SK-N-SH (cell line): ENCODE measurements at regions not wholly inside any gene's neighbourhood (a gene's known extent, or its start where the extent isn't known, plus 50 kb on each side); places are given as distances from the start of the nearest gene placed in this dataset.

Experiments
- CTCF ChIA-PET: fragments of 300-600, 350-600 bp; formaldehyde crosslinking; extraction: SDS; loops from one replicate; lab custom pipeline; 2021; lab: Yijun Ruan, JAX
- POLR2A ChIA-PET: fragments of 350-600 bp; sonication (Branson Sonifier 250); formaldehyde crosslinking; extraction: SDS; loops from one replicate; lab custom pipeline; 2020; ENCODE audit warnings: antibody characterized with exemption, inconsistent platforms; lab: Yijun Ruan, JAX
- DNase-seq: peaks from one replicate; pipeline ENCODE4 v3.0.0; 2012
- H2AFZ ChIP-seq: fragments of 200-600 bp; sonication (generic); 2 replicates; pipeline ENCODE4 v1.8.1; 2016; ENCODE audit warnings: antibody characterized with exemption, mild to moderate bottlenecking, low read depth
- H3F3A ChIP-seq: fragments of 200-600 bp; sonication (generic); replicated peaks from 2 replicates; pipeline ENCODE3; 2016; ENCODE audit warnings: antibody characterized with exemption, mild to moderate bottlenecking; ENCODE audit not compliant: insufficient read depth
- H3K27ac ChIP-seq, 2 experiments: fragments of 200-500 bp in 1 of 2; fragments of 200-600 bp in 1 of 2; sonication (Bioruptor generic) in 1 of 2; sonication (generic), shearing (Covaris generic) in 1 of 2; 2 replicates each; pipeline versions ENCODE4 v1.5.1 to v1.6.1; 2014 to 2016; ENCODE audit warnings: low read depth in 2 of 2, inconsistent platforms in 1 of 2, low read length in 1 of 2, mild to moderate bottlenecking in 1 of 2, mixed read lengths in 1 of 2
- H3K27me3 ChIP-seq: fragments of 200-600 bp; sonication (generic), shearing (Covaris generic); 2 replicates; pipeline ENCODE4 v1.6.1; 2016; ENCODE audit warnings: mixed run types; ENCODE audit not compliant: insufficient read depth
- H3K36me3 ChIP-seq, 2 experiments: fragments of 200-500 bp in 1 of 2; fragments of 200-600 bp in 1 of 2; sonication (Bioruptor generic) in 1 of 2; sonication (generic) in 1 of 2; replicated peaks in 1 of 2; 2 replicates each; pipeline versions ENCODE3 to v1.5.1; 2014 to 2016; ENCODE audit warnings: low read length in 1 of 2, mild to moderate bottlenecking in 1 of 2; ENCODE audit not compliant: insufficient read depth in 2 of 2, control insufficient read depth in 1 of 2
- H3K4me1 ChIP-seq, 2 experiments: fragments of 200-500 bp in 1 of 2; fragments of 200-600 bp in 1 of 2; sonication (Bioruptor generic) in 1 of 2; sonication (generic), shearing (Covaris generic) in 1 of 2; 2 replicates each; pipeline versions ENCODE4 v1.5.1 to v1.6.1; 2014 to 2016; ENCODE audit warnings: low read depth in 1 of 2, low read length in 1 of 2, mixed run types in 1 of 2; ENCODE audit not compliant: insufficient read depth in 2 of 2, control insufficient read depth in 1 of 2
- H3K4me2 ChIP-seq: fragments of 200-600 bp; sonication (generic), shearing (Covaris generic); 2 replicates; pipeline ENCODE4 v1.6.1; 2017; ENCODE audit warnings: mixed run types
- H3K4me3 ChIP-seq, 2 experiments: fragments of 200-500 bp in 1 of 2; fragments of 200-600 bp in 1 of 2; sonication (Bioruptor generic) in 1 of 2; sonication (generic), shearing (Covaris generic) in 1 of 2; 2 replicates each; pipeline versions ENCODE4 v1.5.1 to v1.8.1; 2014 to 2016; ENCODE audit warnings: low read depth in 2 of 2, inconsistent platforms in 1 of 2, low read length in 1 of 2, mild to moderate bottlenecking in 1 of 2, mixed read lengths in 1 of 2, moderate library complexity in 1 of 2
- H3K79me2 ChIP-seq: fragments of 200-600 bp; sonication (generic); 2 replicates; pipeline ENCODE4 v1.8.1; 2017; ENCODE audit warnings: mild to moderate bottlenecking; ENCODE audit not compliant: insufficient read depth
- H3K9ac ChIP-seq: fragments of 200-600 bp; sonication (generic); 2 replicates; pipeline ENCODE4 v1.6.1; 2017; ENCODE audit warnings: mixed run types
- H3K9me2 ChIP-seq: fragments of 200-600 bp; sonication (generic); 2 replicates; pipeline ENCODE4 v1.6.1; 2017; ENCODE audit warnings: mixed run types
- H3K9me3 ChIP-seq: fragments of 200-600 bp; sonication (generic); 2 replicates; pipeline ENCODE4 v1.6.1; 2017; ENCODE audit warnings: mixed run types, mild to moderate bottlenecking, moderate library complexity
- H4K20me1 ChIP-seq: fragments of 200-600 bp; sonication (generic); 2 replicates; pipeline ENCODE4 v1.6.1; 2017; ENCODE audit warnings: mild to moderate bottlenecking, mixed run types; ENCODE audit not compliant: insufficient read depth
- CHD2 ChIP-seq: fragments of 150-350 bp; IDR thresholded peaks from 2 replicates; pipeline ENCODE4 v1.6.1; 2018; ENCODE audit warnings: low read length; ENCODE audit not compliant: partially characterized antibody
- CTCF ChIP-seq: fragments of 200-600 bp; sonication (generic); IDR thresholded peaks from 2 replicates; pipeline ENCODE4 v1.6.1; 2017; ENCODE audit warnings: antibody characterized with exemption, mild to moderate bottlenecking, moderate library complexity
- ELF1 ChIP-seq: IDR thresholded peaks from 2 replicates; pipeline ENCODE4 v1.4.0; 2012
- EP300 ChIP-seq, 2 experiments: IDR thresholded peaks; 2 replicates each; pipeline versions ENCODE4 v1.4.0 to v1.6.1; 2012; ENCODE audit warnings: borderline replicate concordance in 1 of 2, low read depth in 1 of 2, low read length in 1 of 2
- EZH2phosphoT487 ChIP-seq: fragments of 200-600 bp; sonication (generic); IDR thresholded peaks from 2 replicates; pipeline ENCODE4 v1.6.1; 2017; ENCODE audit warnings: low read depth, mixed run types, mild to moderate bottlenecking, antibody characterized with exemption, moderate library complexity, borderline replicate concordance
- FOSL2 ChIP-seq: IDR thresholded peaks from 2 replicates; pipeline ENCODE4 v1.4.0; 2012; ENCODE audit warnings: low read depth, mild to moderate bottlenecking, moderate library complexity, borderline replicate concordance
- GATA2 ChIP-seq: sonication (generic); formaldehyde crosslinking; IDR thresholded peaks from 2 replicates; pipeline ENCODE4 v1.5.0; 2020; ENCODE audit warnings: mild to moderate bottlenecking, missing genetic modification reagents
- JUND ChIP-seq: IDR thresholded peaks from 2 replicates; pipeline ENCODE4 v1.4.0; 2012
- MEF2A ChIP-seq: IDR thresholded peaks from 2 replicates; pipeline ENCODE4 v1.4.0; 2012; ENCODE audit warnings: low read depth, borderline replicate concordance
- MXI1 ChIP-seq: IDR thresholded peaks from 2 replicates; pipeline ENCODE4 v1.6.1; 2012; ENCODE audit warnings: mild to moderate bottlenecking, low read depth, low read length, improper control_type of control experiment
- NFIC ChIP-seq: IDR thresholded peaks from 2 replicates; pipeline ENCODE4 v1.4.0; 2012; ENCODE audit warnings: borderline replicate concordance
- NRF1 ChIP-seq: IDR thresholded peaks from 2 replicates; pipeline ENCODE4 v1.6.1; 2012; ENCODE audit warnings: low read depth, mild to moderate bottlenecking, low read length
- PBX3 ChIP-seq: IDR thresholded peaks from 2 replicates; pipeline ENCODE4; 2012
- POLR2AphosphoS5 ChIP-seq: IDR thresholded peaks from 2 replicates; pipeline ENCODE4 v1.6.1; 2012; ENCODE audit warnings: low read depth, low read length
- RAD21 ChIP-seq: IDR thresholded peaks from 2 replicates; pipeline ENCODE4 v1.6.1; 2012; ENCODE audit warnings: mild to moderate bottlenecking, low read length
- REST ChIP-seq: IDR thresholded peaks from 2 replicates; pipeline ENCODE4 v1.6.1; 2012; ENCODE audit warnings: mild to moderate bottlenecking, low read depth, low read length, moderate library complexity
- RXRA ChIP-seq: IDR thresholded peaks from 2 replicates; pipeline ENCODE4 v1.4.0; 2012; ENCODE audit warnings: low read depth, mild to moderate bottlenecking, borderline replicate concordance
- SIN3A ChIP-seq: IDR thresholded peaks from 2 replicates; pipeline ENCODE4 v1.6.1; 2012; ENCODE audit warnings: low read depth, mild to moderate bottlenecking, low read length, moderate library complexity, borderline replicate concordance
- SMC3 ChIP-seq: IDR thresholded peaks from 2 replicates; pipeline ENCODE4 v1.6.1; 2012; ENCODE audit warnings: low read depth, low read length, improper control_type of control experiment
- TAF1 ChIP-seq: IDR thresholded peaks from 2 replicates; pipeline ENCODE4 v1.6.1; 2012; ENCODE audit warnings: low read depth, mild to moderate bottlenecking, low read length, moderate library complexity, borderline replicate concordance
- TEAD4 ChIP-seq: IDR thresholded peaks from 2 replicates; pipeline ENCODE4 v1.4.0; 2012; ENCODE audit warnings: mild to moderate bottlenecking, borderline replicate concordance; ENCODE audit not compliant: insufficient read depth
- YY1 ChIP-seq: IDR thresholded peaks from 2 replicates; pipeline ENCODE4 v1.4.0; 2012; ENCODE audit warnings: low read depth, mild to moderate bottlenecking
- WGBS: methylation state at CpG from one replicate; pipeline ENCODE4 v1.1.6; 2017; ENCODE audit warnings: low lambda C conversion rate; 5-methylcytosine and 5-hydroxymethylcytosine counted together

- no peaks in the 10 kb centered on the region for H3K4me1 ChIP-seq
- no peak overlapping the region for H3K9ac ChIP-seq
- H3K27me3 ChIP-seq = no peaks in the 10 kb centered on the region
- no peaks in the 10 kb centered on the region for H3K9me3 ChIP-seq
- WGBS = 1% methylated on average over 3 of the region's 3 CpGs
- H4K20me1 ChIP-seq = no peaks in the 10 kb centered on the region
- no peaks in the 10 kb centered on the region for H3F3A ChIP-seq
- TF ChIP-seq RAD21 = no peak
- no peak for TF ChIP-seq PBX3
- TF ChIP-seq CTCF = no peak
- no peak for TF ChIP-seq MEF2A
- no peak for TF ChIP-seq FOSL2
- TF ChIP-seq SIN3A = no peak
- TF ChIP-seq NFIC = no peak
- TF ChIP-seq SMC3 = no peak
- H3K36me3 ChIP-seq = no peaks in the 10 kb centered on the region
- H3K4me3 ChIP-seq = no peak overlapping the region
- CTCF ChIA-PET = no interaction called here
- POLR2A ChIA-PET = no interaction called here
- no peak overlapping the region for H3K27ac ChIP-seq
- no peak for DNase-seq
- no peak overlapping the region for H3K4me2 ChIP-seq
- no peaks in the 10 kb centered on the region for H3K79me2 ChIP-seq
- no peak overlapping the region for H2AFZ ChIP-seq
- no peaks in the 10 kb centered on the region for H3K9me2 ChIP-seq
Observed at GRCh38 chr2:147739508-147739907, 105.3 kb upstream of the ACVR2A start.

- Histone ChIP-seq H4K20me1 (no peaks in the 10 kb centered on the region), H3K36me3 (no peaks in the 10 kb centered on the region), H3K4me1 (no peaks in the 10 kb centered on the region), H3K9ac (no peak overlapping the region), H2AFZ (no peak overlapping the region), H3K9me2 (no peaks in the 10 kb centered on the region), H3K9me3 (no peaks in the 10 kb centered on the region), H3K79me2 (no peaks in the 10 kb centered on the region), H3F3A (no peaks in the 10 kb centered on the region), H3K4me2 (no peak overlapping the region), H3K27me3 (no peaks in the 10 kb centered on the region), H3K27ac (no peak overlapping the region), H3K4me3 (no peak overlapping the region)
- POLR2A ChIA-PET = no interaction called here
- no peak for DNase-seq
- 1% methylated on average over 2 of the region's 2 CpGs for WGBS
- CTCF ChIA-PET = no interaction called here
- no peak for TF ChIP-seq RXRA
- no peak for TF ChIP-seq CHD2
- TF ChIP-seq REST = no peak
- no peak for TF ChIP-seq EZH2phosphoT487
- no peak for TF ChIP-seq EP300 (IDR thresholded peaks at IDR 0.05; ENCODE audit: borderline replicate concordance in 1 of 2, low read depth in 1 of 2, low read length in 1 of 2)
- TF ChIP-seq MEF2A = no peak
- no peak for TF ChIP-seq NFIC
- TF ChIP-seq ELF1 = no peak
- no peak for TF ChIP-seq PBX3
- no peak for TF ChIP-seq TAF1
- no peak for TF ChIP-seq JUND
- TF ChIP-seq MXI1 = no peak
- TF ChIP-seq YY1 = no peak
- TF ChIP-seq GATA2 (CRISPR knock-in tag) = no peak
- no peak for TF ChIP-seq TEAD4
- no peak for TF ChIP-seq NRF1
- TF ChIP-seq SIN3A = no peak
- TF ChIP-seq POLR2AphosphoS5 = no peak
Observed at GRCh38 chr2:147718831-147719230, 126.0 kb upstream of the ACVR2A start.
